ENCODE measurements at regions not wholly inside any gene's neighbourhood (a gene's known extent, or its start where the extent isn't known, plus 50 kb on each side); places are given as distances from the start of the nearest gene placed in this dataset.

- H3K79me2 ChIP-seq (ENCODE audit: insufficient read depth, low read length): no peaks in the 10 kb centered on the region
- DNase-seq: no peak
- no peak overlapping the region for H3K4me2 ChIP-seq (replicated peaks; ENCODE audit: extremely low read depth, low read length, poor library complexity, severe bottlenecking)
- H3K27ac ChIP-seq (ENCODE audit: low read depth in 1 of 2, low read length in 2 of 2): no peak overlapping the region
- H4K20me1 ChIP-seq (ENCODE audit: insufficient read depth, low read length): no peaks in the 10 kb centered on the region
- intact Hi-C loops (cut with micrococcal nuclease): no loop called here
- Mint-ChIP-seq H3K36me3 (no peaks in the 10 kb centered on the region), H3K27ac (no peak overlapping the region), H3K9me3 (peaks cover 0 to 3% (median 2%) of the 10 kb centered on the region in 7 donors), H3K4me1 (no peaks in the 10 kb centered on the region), H3K4me3 (no peak overlapping the region), H3K27me3 (ENCODE audit: low read depth in 3 of 3) (peaks cover 0 to 2% (median 0%) of the 10 kb centered on the region in 3 donors)
- no peak overlapping the region for H2AFZ ChIP-seq (ENCODE audit: insufficient read depth, low read depth, low read length, poor library complexity, severe bottlenecking)
- H3K4me3 ChIP-seq (replicated peaks in 1 of 3; ENCODE audit: low read depth in 2 of 3, low read length in 3 of 3): no peak overlapping the region
- no peaks in the 10 kb centered on the region for H3K9me3 ChIP-seq (replicated peaks in 1 of 2; ENCODE audit: control insufficient read depth in 1 of 2, insufficient read depth in 1 of 2, low read length in 2 of 2)
- H3K4me1 ChIP-seq (ENCODE audit: control insufficient read depth in 1 of 2, insufficient read depth in 2 of 2, low read length in 2 of 2): no peaks in the 10 kb centered on the region
- no peaks in the 10 kb centered on the region for H3K27me3 ChIP-seq (ENCODE audit: control insufficient read depth in 2 of 2, insufficient read depth in 2 of 2, low read length in 2 of 2)
- no CpG with 5 or more reads among the region's 1 CpG for WGBS (ENCODE audit: insufficient coverage)
- H3K9ac ChIP-seq (ENCODE audit: insufficient read depth, low read length, poor library complexity, severe bottlenecking): no peak overlapping the region
- no peak for TF ChIP-seq CTCF (IDR thresholded peaks at IDR 0.05)
- H3K36me3 ChIP-seq (replicated peaks in 1 of 2; ENCODE audit: control insufficient read depth in 1 of 2, insufficient read depth in 2 of 2, low read length in 2 of 2): no peaks in the 10 kb centered on the region
Measured at GRCh38 chr6:147640606-147641005, 132.1 kb downstream of the SAMD5 start.

GRCh38 chr6:147641511-147641910 is 133.0 kb downstream of the SAMD5 start:
- no CpG with 5 or more reads among the region's 3 CpGs for WGBS (ENCODE audit: insufficient coverage)
- H3K79me2 ChIP-seq (ENCODE audit: insufficient read depth, low read length): no peaks in the 10 kb centered on the region
- no peak for TF ChIP-seq CTCF (IDR thresholded peaks at IDR 0.05)
- H3K36me3 ChIP-seq (replicated peaks in 1 of 2; ENCODE audit: control insufficient read depth in 1 of 2, insufficient read depth in 2 of 2, low read length in 2 of 2): no peaks in the 10 kb centered on the region
- H3K9ac ChIP-seq (ENCODE audit: insufficient read depth, low read length, poor library complexity, severe bottlenecking): no peak overlapping the region
- Mint-ChIP-seq H3K27ac (no peak overlapping the region), H3K36me3 (no peaks in the 10 kb centered on the region), H3K9me3 (peaks cover 0 to 6% (median 1%) of the 10 kb centered on the region in 7 donors), H3K4me1 (no peaks in the 10 kb centered on the region), H3K27me3 (ENCODE audit: low read depth in 3 of 3) (peaks cover 0 to 2% (median 0%) of the 10 kb centered on the region in 3 donors), H3K4me3 (no peak overlapping the region)
- no peaks in the 10 kb centered on the region for H4K20me1 ChIP-seq (ENCODE audit: insufficient read depth, low read length)
- DNase-seq: no peak
- H3K27me3 ChIP-seq (ENCODE audit: control insufficient read depth in 2 of 2, insufficient read depth in 2 of 2, low read length in 2 of 2): no peaks in the 10 kb centered on the region
- no peaks in the 10 kb centered on the region for H3K9me3 ChIP-seq (replicated peaks in 1 of 2; ENCODE audit: control insufficient read depth in 1 of 2, insufficient read depth in 1 of 2, low read length in 2 of 2)
- H3K4me3 ChIP-seq (replicated peaks in 1 of 3; ENCODE audit: low read depth in 2 of 3, low read length in 3 of 3): no peak overlapping the region
- H3K27ac ChIP-seq (ENCODE audit: low read depth in 1 of 2, low read length in 2 of 2): no peak overlapping the region
- intact Hi-C loops (cut with micrococcal nuclease): no loop called here
- no peaks in the 10 kb centered on the region for H3K4me1 ChIP-seq (ENCODE audit: control insufficient read depth in 1 of 2, insufficient read depth in 2 of 2, low read length in 2 of 2)
- H3K4me2 ChIP-seq (replicated peaks; ENCODE audit: extremely low read depth, low read length, poor library complexity, severe bottlenecking): no peak overlapping the region
- no peak overlapping the region for H2AFZ ChIP-seq (ENCODE audit: insufficient read depth, low read depth, low read length, poor library complexity, severe bottlenecking)
